ENCODE measurements at regions not wholly inside any gene's neighbourhood (a gene's known extent, or its start where the extent isn't known, plus 50 kb on each side); places are given as distances from the start of the nearest gene placed in this dataset.
A peak's percentile ranks its signal among the peaks of the same experiment; 100 is the strongest.

DNA sequence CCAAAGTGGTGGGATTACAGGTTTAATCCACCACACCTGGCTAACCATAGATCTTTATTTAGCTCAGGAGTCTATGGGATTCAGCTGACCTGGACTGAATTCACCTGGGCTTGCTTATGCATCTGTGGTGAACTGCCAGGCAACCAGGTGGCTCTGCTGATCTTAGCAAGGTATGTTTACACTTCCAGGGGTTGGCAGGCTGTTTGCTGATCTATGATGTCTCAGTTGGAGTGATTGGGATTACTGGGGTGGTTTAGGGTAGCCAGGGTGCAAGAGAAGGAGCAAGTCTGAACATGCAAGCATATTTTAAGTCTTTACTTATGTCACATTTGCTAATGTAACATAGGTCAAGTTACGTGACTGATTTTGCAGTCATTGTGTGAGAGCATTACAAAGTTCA is 63.6 kb upstream of the JAK2 start:
- DNase-seq (ENCODE audit: low read depth) = no peak

DNA sequence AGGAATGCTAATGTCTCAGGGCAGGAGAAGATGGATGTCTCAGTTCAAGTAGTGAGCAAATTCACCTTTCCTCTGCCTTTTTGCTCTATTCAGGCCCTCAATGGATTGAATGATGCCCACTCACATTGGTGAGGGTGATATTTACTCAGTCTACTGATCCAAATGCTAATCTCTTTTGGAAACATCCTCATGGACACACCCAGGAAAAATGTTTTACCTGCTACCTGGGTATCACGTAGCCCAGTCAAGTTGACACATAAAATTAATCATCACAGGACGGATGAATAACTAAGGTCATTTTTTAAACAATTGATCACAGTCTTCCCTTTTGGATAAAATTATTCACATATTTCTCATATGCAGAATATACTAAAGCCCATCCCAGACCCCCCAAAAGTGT is 63.0 kb upstream of the JAK2 start:
- DNase-seq (ENCODE audit: low read depth) = no peak

DNA sequence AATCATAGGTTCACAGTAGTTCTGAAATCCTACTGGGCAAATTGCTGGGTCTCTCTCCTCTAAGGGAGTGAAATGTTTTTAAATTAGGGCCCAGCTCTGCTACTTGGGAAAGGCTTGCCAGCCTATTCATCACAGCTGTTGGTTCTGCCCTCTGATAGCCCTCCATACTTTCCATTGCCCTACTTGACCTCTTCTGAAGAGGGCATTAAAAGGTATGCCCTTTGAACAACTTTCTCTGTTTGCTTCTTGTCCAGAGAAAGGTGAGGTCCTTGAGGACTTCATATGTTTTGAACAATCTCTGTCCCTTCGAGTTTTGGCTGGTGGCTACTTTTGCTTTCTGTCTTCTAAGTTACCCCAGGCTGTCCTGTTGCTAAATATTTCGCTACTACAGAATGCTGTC is 62.3 kb upstream of the JAK2 start:
- no peak for DNase-seq (ENCODE audit: low read depth)

DNA sequence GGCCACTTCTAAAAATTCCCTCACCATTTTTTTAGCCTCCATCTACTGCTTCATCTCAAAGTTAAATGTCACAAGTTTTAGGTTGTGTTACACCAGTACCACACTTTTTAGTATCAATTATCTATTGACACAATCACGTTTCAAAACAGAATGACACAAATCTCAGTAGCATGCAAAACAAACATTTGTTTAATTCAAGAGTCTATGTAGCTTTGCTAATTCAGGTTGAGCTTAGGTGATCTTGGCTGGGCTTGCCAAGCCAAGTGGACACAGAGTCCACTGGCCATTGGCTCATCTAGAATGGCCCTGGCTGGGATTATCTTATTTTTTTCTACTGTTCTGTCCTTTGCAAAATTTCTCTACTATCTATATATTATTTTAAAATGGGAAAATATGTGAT is 61.9 kb upstream of the JAK2 start:
- no peak for DNase-seq (ENCODE audit: low read depth)

DNA sequence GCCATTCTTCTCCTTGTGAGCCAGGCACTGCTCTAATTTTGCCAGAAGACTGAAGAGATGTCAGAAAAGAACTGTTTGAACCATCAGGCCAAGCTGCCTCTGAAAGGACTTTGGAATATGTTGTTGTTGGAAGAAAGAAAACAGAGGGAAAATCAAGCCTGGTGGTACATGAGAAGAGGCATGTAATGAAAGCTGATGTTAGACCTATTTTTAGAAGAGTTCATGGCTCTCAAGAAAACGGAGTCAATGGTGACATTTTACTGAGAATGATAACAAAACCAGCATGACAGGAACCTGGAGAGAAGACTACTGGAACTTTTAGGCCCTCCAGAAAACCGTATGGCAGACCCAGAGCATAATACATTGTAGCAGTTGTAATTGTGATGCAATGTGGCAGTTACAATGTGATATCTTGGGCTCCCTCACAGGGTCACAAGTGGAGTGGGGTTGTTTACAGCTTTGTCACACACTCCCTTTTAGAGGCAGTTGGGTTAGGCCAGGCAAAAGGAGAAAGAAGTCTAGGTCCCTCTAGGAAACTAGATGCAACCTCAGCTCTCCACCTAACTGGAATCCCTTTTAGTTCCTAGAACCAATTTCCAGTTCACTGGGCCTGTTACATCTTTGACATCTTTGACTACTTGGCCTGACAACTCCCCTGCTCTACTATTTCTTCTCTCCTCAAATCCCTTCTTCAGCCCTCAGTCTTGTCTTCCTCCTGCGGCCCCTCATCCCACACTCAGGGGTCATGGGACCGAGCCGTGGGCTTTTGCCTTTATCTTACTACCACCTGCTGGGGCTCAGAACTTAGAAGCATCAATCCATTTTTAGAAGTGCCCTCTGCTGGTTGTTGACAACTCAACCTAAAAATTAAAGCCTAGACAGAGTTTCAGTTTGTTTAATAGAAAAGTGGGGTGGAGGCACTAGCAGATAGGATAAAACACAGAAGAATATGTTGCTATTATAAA is 61.2 kb upstream of the JAK2 start:
- DNase-seq (ENCODE audit: low read depth) = peak; percentile 17

DNA sequence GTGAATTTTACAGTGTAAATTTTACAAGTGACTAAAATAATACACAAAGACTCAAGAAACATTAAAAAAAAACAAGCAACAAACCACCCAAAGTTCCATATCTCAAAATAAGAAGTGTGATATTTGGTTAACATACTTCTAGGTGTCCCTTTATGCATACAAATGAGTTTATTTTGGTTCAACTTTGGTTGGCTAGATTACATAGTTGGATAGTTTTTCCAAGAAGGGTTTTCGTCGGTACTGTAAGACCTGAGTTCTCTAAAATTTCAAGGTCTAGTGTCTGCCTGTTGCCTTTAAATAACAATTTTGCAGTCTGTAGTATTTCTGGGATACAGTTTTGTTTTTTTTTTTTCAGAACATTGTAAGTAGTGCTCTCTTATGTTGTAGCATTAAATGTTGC is 58.8 kb upstream of the JAK2 start:
- no peak for DNase-seq (ENCODE audit: low read depth)

DNA sequence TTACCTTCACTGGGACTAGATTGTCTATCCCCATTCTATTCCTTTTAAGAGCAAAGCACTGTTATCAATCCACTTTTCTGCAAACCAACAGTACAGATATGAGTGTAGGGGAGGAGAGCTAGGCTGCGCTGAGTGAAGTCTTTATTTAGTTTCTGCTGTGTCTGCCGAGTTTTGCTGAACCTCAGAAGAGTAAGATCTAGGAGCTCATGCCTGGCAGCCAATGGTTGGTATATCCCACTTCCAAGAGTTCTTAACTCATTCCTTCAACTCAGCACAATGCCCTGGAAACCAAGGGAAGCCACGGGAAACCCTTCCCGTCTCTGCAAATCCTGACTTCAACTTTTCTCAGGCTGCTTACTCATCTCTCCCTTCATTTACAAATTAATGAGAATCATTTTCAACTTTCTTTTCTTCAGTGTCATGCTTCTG is 58.0 kb upstream of the JAK2 start:
- DNase-seq (ENCODE audit: low read depth) = no peak

DNA sequence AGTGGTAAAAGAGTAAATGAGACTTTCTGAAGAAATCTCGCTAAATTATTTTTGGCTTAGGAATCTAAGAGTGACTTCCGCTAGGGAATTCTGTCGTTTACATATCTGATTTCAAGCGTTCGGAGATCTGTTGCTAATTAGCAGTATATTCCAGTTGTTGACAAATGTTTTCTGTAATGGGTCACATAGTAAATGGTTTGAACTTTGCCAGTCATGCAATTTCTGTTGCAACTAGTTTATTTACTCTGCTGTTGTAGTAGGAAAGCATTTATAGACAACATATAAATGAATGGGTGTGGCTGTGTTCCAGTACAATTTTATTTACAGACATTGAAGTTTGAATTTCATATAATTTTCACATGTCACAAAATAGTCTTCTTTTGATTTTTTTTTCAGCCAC is 57.4 kb upstream of the JAK2 start:
- DNase-seq (ENCODE audit: low read depth) = peak; percentile 86

DNA sequence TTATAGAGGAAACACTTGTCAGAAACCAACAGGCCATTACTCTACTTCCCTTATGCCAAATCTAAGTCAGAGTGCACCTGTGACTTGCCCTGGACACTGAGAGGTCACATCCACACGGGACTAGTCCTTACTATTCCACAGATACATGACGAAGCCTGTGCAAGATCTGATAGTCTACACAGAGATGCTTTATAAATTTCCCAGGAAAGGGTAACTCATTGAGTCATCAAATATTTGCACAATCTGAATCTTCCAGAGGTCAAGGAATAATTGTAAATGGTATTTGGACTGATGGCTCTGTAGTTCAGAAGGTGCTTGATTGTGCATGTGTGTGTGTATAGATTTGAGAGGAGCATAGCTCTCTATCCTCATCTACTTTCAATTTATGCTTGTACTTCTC is 55.2 kb upstream of the JAK2 start:
- no peak for DNase-seq (ENCODE audit: low read depth)

DNA sequence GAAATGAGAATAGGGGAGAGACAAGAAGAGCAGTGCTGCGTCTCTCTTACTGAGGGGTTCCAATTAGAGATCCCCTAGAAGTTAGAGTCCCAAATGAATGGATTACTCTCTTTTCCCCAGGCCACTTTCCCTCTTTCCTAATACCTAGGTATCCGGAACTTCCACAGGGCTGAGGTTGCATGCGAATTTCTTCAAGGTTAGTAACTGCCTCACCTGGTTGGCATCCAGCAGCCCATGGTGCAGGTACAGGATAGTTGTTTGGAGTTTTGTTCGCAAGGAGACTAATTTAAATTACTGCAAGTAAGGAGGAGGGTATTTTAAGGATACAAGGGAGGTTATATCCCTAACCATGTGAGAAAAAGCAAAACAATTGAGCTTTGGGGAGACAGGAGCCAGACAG is 52.4 kb upstream of the JAK2 start:
- DNase-seq (ENCODE audit: low read depth) = no peak

DNA sequence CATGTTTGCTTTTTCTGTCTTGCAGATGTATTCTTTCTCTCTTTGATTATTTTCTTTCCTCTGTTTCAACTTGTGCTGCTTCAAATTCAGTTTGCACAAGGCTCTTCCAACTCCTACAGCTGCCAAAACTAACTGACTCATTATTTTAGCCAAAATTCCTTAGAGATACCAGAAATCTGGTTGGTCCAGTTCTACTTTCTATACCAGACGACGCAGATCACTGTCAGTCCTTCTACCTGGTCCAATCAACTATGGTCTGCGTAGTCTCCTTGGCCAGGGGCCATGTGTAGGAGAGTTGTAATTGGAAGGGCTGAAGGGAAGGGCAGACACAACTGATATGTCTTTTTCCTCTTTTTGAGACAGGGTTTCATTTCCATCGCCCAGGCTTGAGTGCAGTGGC is 51.9 kb upstream of the JAK2 start:
- peak; percentile 37 for DNase-seq (ENCODE audit: low read depth)

DNA sequence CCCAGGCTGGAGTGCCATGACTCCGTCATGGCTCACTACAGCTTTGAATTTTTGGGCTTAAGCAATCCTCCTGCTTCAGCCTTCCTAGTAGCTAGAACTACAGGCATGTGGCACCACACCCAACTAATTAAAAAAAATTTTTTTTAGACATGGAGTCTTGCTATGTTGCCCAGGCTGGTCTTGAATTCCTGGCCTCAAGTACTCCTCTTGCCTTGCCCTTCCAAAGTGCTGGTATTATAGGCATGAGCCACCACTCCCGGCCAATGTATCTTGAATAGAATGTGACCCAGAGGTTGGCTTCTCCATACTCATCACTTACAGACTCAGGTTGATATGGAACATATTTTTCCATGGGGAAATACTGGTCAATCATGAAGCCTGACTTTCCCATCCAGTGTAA is 51.2 kb upstream of the JAK2 start:
- DNase-seq (ENCODE audit: low read depth) = no peak

DNA sequence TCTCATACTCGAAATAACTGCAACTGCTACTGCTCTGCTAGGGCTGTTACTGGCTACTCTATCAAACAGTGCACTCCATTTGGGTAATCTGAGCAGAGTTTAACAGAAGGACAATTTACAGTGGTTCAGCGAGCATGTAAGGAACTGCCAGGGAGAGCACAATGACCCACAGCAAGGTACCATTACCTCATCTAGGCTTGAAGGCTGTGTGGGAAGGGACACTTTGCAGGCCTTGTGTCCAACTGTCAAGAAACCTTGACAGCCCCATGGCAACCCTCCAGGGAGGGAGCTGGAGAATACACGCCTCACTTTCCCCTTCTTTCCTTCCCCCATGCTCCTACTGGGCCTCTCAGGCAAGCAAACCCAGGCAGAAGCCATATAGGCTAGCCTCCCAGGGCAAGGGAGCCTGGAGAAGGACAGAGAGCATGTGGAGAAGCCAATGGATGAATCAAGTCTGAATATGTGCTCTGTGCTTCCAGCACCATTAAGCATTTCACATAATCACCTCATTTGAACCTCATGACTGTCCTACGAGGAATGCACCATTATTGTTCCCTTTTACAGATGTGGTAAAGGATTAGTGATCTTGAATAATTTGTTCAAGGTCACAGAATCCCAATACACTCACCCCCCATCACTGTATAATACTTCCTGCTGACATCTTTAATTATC is 49.9 kb upstream of the JAK2 start:
- no peak for DNase-seq (ENCODE audit: low read depth)
